ENCODE measurements at regions not wholly inside any gene's neighbourhood (a gene's known extent, or its start where the extent isn't known, plus 50 kb on each side); places are given as distances from the start of the nearest gene placed in this dataset.
A peak's percentile ranks its signal among the peaks of the same experiment; 100 is the strongest.
"Not testable (repeated sequence)": the region's sequence is repeated elsewhere in the genome, so short reads cannot be mapped to it uniquely, and the experiment has no call there.

DNA sequence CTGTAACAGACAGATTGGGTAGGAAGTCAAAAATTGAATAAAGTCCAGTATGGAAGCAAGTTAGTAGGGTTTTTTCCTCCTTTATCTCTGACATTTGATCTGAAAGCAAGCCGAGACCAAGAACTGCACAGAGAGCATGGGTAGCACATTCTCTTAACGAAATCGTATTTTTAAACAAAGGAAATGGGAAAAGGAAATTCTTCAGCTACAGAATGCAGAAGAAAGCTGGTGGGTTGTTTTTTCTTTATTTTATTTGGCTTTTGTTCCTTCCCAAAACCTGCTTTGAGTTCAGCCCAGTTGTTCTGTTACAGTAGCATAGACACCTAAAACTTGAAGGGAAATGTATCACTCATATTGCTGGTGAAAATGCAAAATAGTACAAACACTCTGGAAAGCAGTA, 397.0 kb downstream of the GBE1 start:
- no peak for DNase-seq

GRCh38 chr3:81363816-81364215, 397.6 kb downstream of the GBE1 start:
- DNase-seq, result no peak

DNA sequence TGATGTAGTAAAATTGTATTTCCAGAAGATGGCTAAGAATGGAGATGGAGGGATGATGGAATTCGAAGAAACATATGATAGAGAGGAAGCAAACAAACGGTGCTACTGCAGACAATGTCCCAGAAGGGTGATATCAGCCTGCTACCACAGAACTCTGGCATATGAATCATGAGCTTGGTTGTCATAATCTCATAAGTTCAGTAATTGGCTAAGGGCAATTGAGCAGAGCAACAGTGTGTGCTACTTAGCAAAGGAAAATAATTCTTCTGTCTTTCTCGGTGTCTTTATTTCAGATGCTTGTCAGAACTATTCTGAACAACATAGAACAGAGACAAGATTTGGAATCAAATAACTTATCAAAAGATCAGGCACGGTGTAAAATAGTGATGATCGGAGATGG, 407.3 kb downstream of the GBE1 start:
- no peak for DNase-seq

GRCh38 chr3:81352867-81353266, 408.6 kb downstream of the GBE1 start:
- DNase-seq, result peak in 5 of 51 donors; percentile 1 to 14 (median 2)

DNA sequence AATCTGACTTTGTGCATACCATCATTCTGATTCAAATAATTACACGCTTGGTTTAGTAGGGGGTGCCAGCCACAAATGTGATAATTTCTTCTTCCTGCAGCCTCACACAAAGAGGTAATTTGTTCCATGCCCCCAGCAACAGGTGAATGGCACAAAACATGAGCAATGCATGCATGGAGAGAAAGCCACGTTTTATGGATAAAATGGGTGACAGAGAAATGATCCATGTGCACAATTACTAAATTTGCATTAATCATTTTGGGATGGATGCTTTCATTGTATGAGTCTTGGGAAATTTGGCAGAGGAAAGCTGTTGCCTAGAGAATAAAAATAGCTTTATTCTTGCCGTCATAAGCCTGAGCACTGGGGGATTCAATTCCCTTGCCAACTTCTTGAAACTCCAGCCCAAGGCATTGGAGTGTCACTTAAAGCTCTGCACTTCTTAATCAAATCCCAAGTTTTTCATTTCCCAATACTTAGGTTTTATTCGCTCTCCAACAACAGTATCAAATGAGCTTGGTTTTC, 411.6 kb downstream of the GBE1 start:
- DNase-seq, result peak in 4 of 51 donors; percentile 6 to 47 (median 18)

DNA sequence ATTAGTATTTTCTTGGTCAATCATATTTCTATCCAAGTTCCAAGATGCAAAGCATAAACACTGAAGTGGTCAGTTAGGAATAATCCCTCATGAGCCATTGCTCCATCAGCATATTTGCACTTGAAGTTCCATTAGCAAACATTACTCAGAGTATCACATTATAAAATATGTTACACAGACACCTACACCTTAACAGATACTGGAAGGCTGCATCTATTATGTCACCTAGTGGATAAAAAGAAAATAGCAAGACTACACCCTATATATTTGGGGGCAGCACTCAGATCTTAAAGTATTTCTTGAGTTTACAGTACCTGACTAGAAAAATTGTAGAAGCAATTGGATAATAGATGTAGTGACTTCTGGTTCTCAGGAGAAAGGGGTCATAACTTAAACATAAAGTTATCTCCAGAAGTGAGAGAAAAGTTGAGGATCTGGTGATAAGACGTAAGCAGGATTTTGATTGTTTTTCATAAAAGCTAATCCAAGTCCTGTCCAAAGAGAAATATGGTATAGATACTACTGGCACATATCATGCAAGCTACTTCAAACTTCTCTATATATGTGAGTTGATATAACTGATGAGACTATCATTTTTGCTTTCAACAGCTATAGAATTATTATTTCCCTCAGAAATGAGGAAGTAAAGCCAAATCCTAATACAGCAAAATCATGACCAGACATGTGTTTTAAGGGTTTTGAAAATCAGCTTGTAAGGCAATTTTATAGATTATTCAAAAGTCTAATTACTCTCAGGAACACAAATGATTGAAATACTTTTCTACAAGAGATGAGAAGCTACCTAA, 422.2 kb downstream of the GBE1 start:
- DNase-seq, result no peak

GRCh38 chr3:81336470-81336869, 425.0 kb downstream of the GBE1 start:
- DNase-seq, result no peak

DNA sequence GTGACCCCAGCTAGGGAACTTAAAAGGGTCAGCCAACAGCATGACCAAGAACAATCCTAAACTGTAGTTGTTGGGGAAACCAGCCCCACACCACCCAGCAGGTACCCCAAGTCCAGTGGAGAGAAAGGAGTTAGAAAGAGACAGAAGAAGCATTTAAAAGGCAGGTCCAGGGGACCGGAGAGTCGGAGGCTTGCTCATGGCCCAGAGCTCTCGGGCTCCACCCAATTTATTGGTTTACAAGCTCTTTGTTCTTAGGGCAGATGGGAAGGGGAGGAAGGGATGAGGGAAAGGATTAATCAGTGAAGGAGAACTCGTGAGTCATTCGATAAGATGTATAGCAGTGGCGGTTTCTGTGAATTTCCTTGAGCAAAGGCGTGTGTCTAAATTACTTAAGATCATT, 431.6 kb downstream of the GBE1 start:
- not testable (repeated sequence) for DNase-seq

DNA sequence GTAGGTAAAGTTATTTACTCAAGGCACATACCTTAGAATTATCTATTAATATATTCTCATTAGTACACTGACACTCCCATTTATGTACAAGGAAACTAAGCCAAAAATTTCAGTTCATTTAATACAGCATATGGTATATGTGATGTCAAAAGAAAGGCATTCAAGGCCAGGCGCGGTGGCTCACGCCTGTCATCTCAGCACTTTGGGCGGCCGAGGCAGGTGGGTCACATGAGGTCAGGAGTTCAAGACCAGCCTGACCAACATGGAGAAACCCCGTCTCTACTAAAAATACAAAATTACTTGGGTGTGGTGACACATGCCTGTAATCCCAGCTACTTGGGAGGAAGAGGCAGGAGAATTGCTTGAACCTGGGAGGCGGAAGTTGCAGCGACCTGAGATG, 435.2 kb downstream of the GBE1 start:
- DNase-seq, result no peak

GRCh38 chr3:81320862-81321261, 440.6 kb downstream of the GBE1 start:
- DNase-seq, result no peak

- DNase-seq, result no peak
Observed at GRCh38 chr3:81315030-81315429, 446.4 kb downstream of the GBE1 start.

DNA sequence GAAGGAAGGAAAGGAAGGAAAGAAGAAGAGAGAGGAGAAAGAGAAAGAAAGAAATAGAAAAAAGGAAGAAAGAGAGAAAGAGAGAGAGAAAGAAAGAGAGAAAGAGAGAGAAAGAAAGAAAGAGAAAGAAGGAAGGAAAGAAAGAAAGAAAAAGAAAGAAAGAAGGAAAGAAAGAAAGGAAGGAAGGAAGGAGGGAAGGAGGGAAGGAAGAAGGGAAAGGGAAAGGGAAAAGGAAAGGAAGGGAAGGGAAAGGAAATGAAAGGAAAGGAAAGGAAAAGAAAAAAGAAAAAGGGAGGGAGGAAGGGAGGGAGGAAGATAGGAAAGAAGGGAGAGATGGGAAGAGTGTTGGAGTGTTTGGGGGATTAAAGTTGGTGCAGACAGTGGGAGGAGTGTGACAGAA, 450.1 kb downstream of the GBE1 start:
- DNase-seq, result no peak

- DNase-seq, result no peak
Observed at GRCh38 chr3:81308306-81308705, 453.1 kb downstream of the GBE1 start.

DNA sequence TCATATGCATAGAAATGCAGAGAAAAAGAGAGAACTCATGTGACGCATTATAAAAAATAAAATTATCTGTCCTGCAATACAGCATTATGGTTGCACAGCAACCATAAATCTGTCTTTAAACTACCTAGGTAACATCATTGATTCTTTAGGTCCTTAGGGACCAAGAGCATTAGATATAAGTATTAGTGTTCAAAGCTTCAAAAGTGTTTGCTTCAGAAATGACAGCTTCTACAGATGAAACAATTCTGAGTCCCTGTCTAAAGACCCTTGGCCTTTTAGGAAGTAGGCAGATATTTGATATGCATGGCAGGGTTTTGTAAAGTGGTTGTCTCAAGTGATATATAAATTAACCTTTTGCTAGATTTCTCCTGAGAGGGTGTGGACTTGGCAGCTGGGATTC, 454.2 kb downstream of the GBE1 start:
- no peak for DNase-seq

GRCh38 chr3:81303321-81303720, 458.1 kb downstream of the GBE1 start:
- no peak for DNase-seq

DNA sequence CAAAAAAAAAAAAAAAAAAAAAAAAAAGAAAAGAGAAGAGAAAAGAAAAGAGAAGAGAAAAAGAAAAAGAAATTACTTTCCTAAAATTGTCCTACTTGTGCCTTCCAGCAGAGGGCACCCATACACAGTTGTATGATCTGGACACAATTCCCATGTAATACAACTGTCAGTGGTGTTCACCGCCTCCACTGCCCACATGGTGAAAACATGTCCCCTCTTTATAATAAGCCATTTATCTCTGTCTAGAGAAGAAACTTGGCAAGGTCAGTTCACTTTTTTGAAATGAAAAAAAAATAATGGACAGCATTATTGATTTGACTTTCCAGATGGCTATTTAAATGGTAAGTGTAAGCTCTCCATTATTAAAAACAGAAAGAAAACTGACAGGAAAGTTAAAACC, 459.4 kb downstream of the GBE1 start:
- DNase-seq, result peak in 22 of 51 donors; percentile 0 to 31 (median 8)

DNA sequence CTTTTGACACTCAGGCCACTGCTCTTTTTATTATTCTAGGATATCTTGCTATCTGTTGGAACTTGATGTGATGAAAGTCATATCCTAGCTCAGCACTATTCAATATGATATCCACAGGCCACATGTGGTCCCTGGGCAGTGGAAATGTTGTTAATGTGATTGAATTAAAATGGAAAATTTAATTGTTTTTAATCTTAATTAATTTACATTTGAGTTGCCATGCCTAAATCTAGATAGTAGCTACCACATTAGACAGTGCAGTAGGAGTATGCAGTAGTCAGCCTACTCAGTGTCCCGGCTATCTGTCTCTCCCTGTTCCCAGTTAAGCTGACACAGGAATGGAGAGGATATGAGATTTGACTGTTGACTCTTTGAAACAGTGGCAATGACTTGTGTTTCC, 460.2 kb downstream of the GBE1 start:
- DNase-seq, result no peak

DNA sequence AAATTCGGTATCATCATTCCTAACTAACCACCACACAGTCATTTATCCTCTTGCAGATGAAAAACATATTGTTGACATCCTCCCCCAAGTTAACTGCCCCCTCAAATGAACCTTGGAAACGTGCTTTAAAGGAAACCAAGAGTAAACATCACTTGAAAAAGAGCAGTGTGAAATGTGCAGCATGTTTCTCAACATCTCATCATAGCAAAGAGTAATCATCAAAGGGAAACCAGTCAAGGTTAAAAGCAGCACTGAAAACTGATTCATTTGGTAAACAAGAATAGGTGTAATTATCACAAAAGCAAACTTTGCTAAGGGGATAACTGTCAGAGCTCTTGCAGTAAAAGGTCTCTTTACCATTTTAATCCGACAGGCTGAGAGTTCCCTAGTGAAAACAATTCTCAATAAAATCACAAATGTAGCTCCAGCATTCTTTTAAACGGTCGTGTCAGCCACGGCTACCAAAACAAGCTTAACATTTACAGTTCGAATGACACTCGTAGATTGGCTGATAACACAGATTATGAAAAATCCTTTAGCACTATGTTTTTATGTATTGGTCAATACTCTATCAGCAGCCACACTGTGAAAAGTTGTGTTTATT, 461.0 kb downstream of the GBE1 start:
- no peak for DNase-seq

- DNase-seq, result no peak
Observed at GRCh38 chr3:81299481-81299880, 462.0 kb downstream of the GBE1 start.

GRCh38 chr3:81295906-81296577, 465.4 kb downstream of the GBE1 start:
- DNase-seq, result no peak

- no peak for DNase-seq
Observed at GRCh38 chr3:81293156-81293555, 468.3 kb downstream of the GBE1 start.

DNA sequence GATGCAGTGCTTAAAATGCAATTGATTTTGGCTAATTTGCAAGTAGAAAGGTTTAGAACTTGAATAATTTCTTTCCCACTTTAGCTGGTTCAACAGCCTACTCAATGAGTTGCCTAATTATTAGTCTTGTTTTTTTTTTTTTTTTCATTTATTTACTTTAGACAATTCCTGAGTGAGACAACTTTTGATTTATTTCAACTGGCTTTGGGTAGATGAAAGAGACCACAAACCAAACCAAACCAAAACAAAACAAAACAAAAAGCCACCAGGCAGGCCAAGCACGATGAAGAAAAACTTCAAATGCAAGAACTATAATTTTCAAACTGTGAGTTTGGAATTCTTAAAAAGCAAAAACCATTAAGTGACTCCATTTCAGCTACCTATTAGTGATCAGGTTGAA, 469.9 kb downstream of the GBE1 start:
- no peak for DNase-seq

DNA sequence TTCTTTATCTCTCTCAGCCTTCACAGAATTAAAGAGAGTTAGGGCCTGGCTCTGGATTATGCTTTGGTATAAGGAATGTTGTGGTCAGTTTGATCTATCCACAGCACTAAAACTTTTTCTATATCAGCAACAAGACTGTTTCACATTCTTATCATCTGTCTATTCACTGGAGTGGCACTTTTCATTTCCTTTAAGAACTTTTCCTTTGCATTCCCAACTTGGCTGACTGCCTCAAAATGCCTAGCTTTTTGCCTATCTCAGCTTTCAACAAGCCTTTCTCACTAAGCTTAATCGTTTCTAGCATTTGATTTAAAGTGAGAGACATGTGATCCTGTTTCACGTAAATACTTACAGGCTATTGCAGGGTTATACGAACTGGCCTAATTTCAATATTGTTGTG, 471.8 kb downstream of the GBE1 start:
- DNase-seq, result no peak

All from hypothalamus (tissue), 51 donors.